DND-41 (cell line): ENCODE measurements at regions not wholly inside any gene's neighbourhood (a gene's known extent, or its start where the extent isn't known, plus 50 kb on each side); places are given as distances from the start of the nearest gene placed in this dataset.

ENCODE experiments used
- CTCF ChIP-seq: IDR thresholded peaks from 2 replicates; pipeline ENCODE4 v1.5.1; 2012; ENCODE audit warnings: borderline replicate concordance, low read length, moderate library complexity, mild to moderate bottlenecking; ENCODE audit not compliant: poor library complexity, severe bottlenecking; ENCODE audit errors: extremely low read depth
- EZH2 ChIP-seq: IDR thresholded peaks from 3 replicates; pipeline ENCODE4 v1.6.1; 2012; ENCODE audit warnings: borderline replicate concordance, low read depth, mild to moderate bottlenecking, moderate library complexity, low read length, inconsistent platforms; ENCODE audit not compliant: severe bottlenecking

- TF ChIP-seq CTCF (no peak), EZH2 (no peak)
Observed at GRCh38 chr16:86186313-86186712, 287.4 kb downstream of the IRF8 start.
